Caki2 (cell line): ENCODE measurements at regions not wholly inside any gene's neighbourhood (a gene's known extent, or its start where the extent isn't known, plus 50 kb on each side); places are given as distances from the start of the nearest gene placed in this dataset.

ENCODE experiments used
- DNase-seq: peaks from one replicate; pipeline ENCODE4 v3.0.0-alpha.2; 2015; ENCODE audit warnings: low read depth
- in situ Hi-C: cut with HindIII; loops from 2 replicates; pipeline ENCODE4 v1.10.0; 2016; ENCODE audit warnings: low sequenced_read_pairs, low pct_unique_long_range_greater_than_20kb, mixed read lengths

- in situ Hi-C loops = no loop called here
- no peak for DNase-seq
These were observed 183.5 kb downstream of the MSL3 start for GRCh38 chrX:11941571-11941970.

DNA sequence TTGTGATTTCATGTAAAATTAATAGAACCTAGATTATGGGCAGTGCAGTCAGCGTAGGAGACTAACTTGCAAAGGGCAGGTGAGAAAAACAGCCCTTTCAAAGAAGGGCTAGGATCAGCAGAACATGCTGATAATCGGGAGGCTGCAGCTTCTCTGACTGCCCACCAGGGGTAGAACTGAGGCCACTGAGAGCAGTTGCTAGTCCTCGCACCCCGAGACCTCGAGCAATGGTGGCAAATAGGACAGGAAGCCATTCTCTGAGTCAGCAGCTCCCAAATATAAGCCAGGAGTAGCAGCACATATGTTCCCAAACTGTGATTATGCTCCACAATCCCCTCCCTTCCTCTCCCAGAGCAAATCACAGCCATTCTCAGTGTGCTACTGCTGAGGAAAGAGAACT lies 186.5 kb downstream of the MSL3 start:
- no peak for DNase-seq
- in situ Hi-C loops = no loop called here

- no peak for DNase-seq
- in situ Hi-C loops = no loop called here
These were observed 189.0 kb upstream of the FRMPD4 start for GRCh38 chrX:11949291-11949690.

- in situ Hi-C loops = no loop called here
- no peak for DNase-seq
These were observed 186.0 kb upstream of the FRMPD4 start for GRCh38 chrX:11952176-11952720.

- in situ Hi-C loops = no loop called here
- DNase-seq = peak; percentile 71
These were observed 184.7 kb upstream of the FRMPD4 start for GRCh38 chrX:11953615-11954014.

- DNase-seq = no peak
- in situ Hi-C loops = no loop called here
These were observed 184.1 kb upstream of the FRMPD4 start for GRCh38 chrX:11954176-11954575.

DNA sequence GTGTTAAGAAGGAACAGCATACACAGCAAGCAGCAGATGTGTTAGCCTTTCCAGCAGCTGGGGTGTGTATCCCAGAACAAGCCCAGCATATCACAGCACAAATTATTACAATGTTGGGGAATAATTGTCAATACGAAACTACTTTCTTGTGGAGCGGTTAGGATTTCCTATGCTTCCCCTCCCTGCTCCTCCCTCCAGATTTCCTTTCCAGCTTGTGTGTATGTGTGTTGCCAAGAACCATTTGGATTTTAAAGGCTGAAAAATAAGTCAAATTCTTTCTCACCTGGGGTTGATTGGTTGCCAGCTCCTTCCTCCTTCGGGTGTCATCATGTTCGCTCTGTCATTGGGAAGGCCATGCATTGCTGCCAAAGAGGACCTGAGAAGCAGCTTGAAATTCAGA lies 178.2 kb upstream of the FRMPD4 start:
- no peak for DNase-seq
- in situ Hi-C loops = no loop called here

DNA sequence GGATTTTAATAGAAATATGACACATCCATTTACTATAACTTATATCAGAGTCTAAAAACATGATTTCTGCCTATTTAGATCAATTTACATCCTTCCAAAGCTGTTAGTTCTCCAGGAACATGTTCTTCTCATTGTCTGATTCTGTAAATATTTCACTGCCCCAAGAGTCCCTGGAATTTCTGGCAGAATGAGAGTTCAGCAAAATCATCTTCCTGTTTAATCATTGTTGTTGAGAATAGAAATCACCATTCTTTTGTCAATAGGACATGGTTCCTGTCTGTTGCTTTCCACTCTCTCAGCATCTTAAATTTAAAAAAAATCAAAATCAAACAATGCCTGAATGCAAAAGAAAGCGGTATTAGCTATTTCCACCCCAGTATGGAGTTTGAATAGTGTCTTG lies 172.8 kb upstream of the FRMPD4 start:
- in situ Hi-C loops = no loop called here
- DNase-seq = no peak

DNA sequence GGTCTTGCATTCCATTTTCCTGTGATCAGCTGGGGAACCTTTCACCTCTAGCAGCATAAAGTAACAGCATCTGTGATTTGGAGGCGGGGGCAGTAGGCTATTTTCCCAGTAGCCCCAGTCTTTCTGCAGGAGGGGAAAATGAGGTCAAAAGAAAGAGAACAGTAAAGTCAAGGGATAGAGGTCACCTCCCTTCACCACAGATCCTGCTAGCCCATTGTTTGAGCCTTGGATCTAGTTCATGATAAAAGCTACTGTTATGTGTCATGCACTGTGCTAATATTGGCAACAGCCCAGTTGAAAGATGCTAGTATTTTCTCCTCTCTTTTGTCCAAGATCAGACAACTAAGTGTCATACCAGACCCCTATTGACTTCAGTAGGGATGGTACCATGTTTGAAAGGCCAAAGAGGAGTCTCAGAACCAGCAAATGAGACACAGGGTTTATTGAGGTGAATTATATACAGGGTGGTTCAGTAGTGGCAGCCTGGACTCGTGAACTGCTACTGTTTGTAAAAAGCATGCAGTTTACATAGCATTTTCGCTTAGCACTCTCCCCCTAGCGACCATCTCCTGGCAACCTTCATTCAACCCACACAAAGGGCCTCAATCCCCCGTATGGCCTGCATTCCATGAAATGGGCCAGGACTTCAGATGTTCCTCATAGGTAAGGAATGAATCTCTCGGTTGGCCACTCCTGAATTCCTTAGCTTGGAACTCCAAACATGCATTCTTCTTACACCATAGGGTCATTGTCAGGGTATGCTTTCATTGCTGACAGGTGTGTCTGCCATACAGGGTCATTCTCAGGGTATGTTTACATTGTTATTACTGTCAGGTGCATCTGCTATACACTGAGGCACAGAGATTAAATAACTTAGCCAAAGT lies 170.0 kb upstream of the FRMPD4 start:
- DNase-seq = peak; percentile 59
- in situ Hi-C loops = no loop called here

DNA sequence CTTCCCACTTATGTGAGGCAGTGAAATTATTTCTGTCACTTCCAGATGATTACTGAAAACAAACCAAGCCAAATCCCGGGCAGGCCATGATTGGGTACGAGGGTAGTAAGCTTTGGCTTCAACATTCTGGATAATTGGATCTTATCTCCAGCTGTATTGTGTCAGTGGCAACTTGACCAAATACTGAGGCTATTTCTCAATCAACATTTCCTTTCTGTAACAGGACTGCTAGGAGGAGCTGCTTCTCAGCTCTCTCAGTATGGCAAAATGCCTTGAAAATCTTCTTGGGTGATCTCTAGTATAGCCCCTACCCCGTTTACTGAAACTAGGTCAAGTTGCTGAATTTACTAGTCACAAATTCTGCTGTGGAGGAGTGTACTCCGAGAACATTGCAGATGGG lies 169.3 kb upstream of the FRMPD4 start:
- in situ Hi-C loops = no loop called here

DNA sequence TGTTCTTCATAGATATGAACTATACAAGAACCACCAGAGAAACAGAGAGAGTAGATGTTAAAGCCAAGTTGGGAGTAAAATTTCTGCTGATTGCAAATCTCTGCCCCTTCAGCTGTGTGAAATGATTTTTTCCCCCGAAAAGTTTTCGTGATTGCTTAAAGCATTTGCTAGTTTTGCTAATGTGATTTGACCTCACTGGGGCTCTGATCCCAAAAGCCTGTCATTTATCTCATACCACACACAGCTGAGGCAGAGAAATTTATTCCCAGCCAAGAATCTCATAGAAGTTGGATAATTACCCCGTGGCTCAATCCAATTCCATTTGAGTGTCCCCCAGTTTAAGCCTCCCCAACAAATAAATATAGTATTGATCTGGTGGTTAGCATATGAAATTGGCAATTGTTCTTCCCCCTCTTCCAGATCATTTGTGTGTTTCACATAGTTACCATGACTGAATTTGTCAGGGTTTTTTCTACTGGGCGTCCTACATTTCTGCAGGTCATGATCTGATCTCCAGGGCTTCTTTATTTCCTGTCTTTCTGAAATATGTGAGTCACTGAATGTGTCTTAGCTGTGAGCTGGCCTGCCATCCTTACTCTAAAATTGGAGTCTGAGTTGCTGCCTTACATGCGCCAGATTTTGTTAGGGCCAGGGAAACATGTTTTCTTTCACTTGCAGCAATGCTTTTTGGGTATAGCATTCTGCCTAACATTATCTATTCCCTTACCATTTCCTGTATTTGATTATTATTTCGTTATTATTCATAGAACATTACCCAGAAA lies 167.5 kb upstream of the FRMPD4 start:
- in situ Hi-C loops = no loop called here
- no peak for DNase-seq

More for the DNA sequence above, 169.3 kb upstream of the FRMPD4 start:
- DNase-seq = no peak

DNA sequence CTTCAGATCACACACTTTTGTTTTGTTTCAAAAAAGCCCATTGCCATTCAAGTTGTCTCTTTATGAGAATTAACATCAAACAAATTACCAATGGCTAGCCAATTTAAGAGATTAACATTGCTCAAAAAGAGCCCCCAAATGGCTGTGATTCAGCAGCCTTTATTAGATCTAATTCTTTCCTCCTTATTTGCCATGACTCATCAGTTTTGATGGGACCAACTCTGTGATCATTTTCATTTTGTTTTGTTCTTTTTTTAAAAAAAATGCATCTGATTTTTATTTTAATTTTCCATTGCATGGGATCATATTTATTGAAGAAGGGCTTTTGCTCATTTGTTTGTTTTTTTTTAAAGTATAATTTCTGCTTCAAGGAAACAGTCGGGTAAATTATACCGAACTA lies 161.6 kb upstream of the FRMPD4 start:
- in situ Hi-C loops = no loop called here
- DNase-seq = no peak

- in situ Hi-C loops = no loop called here
- DNase-seq = no peak
These were observed 146.0 kb upstream of the FRMPD4 start for GRCh38 chrX:11992271-11992670.

DNA sequence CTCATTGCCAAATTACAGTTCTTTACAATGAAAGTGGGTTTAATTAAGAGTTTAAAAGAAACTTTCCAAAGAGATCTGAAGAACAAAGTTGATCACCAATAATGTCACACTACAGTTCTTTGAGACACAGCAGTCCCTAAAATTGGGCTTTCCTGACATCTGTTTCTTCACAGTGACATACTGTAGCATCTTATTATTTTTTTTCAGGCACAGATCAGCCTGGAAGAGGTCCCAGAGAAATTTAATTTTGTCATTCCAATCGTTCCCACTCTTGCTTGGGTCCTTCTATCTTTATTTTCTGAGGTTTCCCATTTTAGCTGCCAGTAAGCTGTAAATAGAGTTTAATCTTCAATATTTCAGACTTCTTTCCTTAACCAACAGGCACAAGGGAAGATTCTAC lies 143.1 kb upstream of the FRMPD4 start:
- in situ Hi-C loops = no loop called here
- no peak for DNase-seq

GRCh38 chrX:11996810-11997209 lies 141.5 kb upstream of the FRMPD4 start:
- DNase-seq = no peak
- in situ Hi-C loops = no loop called here

- no peak for DNase-seq
- in situ Hi-C loops = no loop called here
These were observed 139.3 kb upstream of the FRMPD4 start for GRCh38 chrX:11998944-11999343.

GRCh38 chrX:12002876-12003275 lies 135.4 kb upstream of the FRMPD4 start:
- in situ Hi-C loops = no loop called here
- peak; percentile 12 for DNase-seq

DNA sequence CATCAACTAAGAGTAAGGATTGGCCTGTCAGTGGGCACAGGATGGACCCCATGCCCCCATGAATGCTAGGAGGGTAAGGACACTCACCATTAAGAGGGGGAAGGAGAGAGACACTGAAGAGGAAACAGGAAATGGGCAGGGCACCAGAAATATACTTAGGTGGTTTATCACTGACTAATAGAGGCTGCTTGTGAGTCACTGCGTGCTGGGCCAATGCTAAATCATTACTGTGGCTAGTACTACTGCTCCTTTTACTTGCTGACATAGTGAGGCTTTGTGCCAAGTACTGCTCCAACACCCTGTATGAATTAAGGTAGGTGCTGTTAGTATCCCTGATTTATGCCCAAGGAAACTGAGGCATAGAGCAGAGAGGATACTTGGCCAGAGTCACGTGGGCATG lies 130.4 kb upstream of the FRMPD4 start:
- in situ Hi-C loops = no loop called here
- peak; percentile 46 for DNase-seq

- no peak for DNase-seq
- in situ Hi-C loops = no loop called here
These were observed 127.8 kb upstream of the FRMPD4 start for GRCh38 chrX:12010436-12010835.
